Astrocyte of the cerebellum (primary cell): ENCODE measurements at regions not wholly inside any gene's neighbourhood (a gene's known extent, or its start where the extent isn't known, plus 50 kb on each side); places are given as distances from the start of the nearest gene placed in this dataset.

Source experiments
- DNase-seq: peaks from one replicate; pipeline ENCODE4 v3.0.0-alpha.2; 2011; ENCODE audit warnings: low read depth
- H3K4me3 ChIP-seq: 2 replicates; pipeline ENCODE4 v1.5.1; 2011; ENCODE audit warnings: mild to moderate bottlenecking, low read depth, low read length, moderate library complexity
- CTCF ChIP-seq: IDR thresholded peaks from 2 replicates; pipeline ENCODE4 v1.5.1; 2012; ENCODE audit warnings: low read length, low read depth, moderate library complexity, mild to moderate bottlenecking; ENCODE audit errors: missing control alignments
- in situ Hi-C: cut with HindIII; loops from 2 replicates; pipeline ENCODE4 v1.10.0; 2017; ENCODE audit warnings: low sequenced_read_pairs

- no peak for TF ChIP-seq CTCF
- DNase-seq = no peak
- in situ Hi-C loops = no loop called here
- H3K4me3 ChIP-seq = no peak overlapping the region
Observed at GRCh38 chr15:72861354-72861910, 77.9 kb upstream of the ADPGK start.

GRCh38 chr15:72859757-72860145 lies 76.2 kb upstream of the ADPGK start:
- no peak for TF ChIP-seq CTCF
- in situ Hi-C loops = no loop called here
- DNase-seq = no peak
- no peak overlapping the region for H3K4me3 ChIP-seq

- in situ Hi-C loops = no loop called here
- TF ChIP-seq CTCF = no peak
- H3K4me3 ChIP-seq = no peak overlapping the region
- DNase-seq = no peak
Observed at GRCh38 chr15:72859017-72859756, 75.6 kb upstream of the ADPGK start.

- TF ChIP-seq CTCF = no peak
- DNase-seq = no peak
- H3K4me3 ChIP-seq = no peak overlapping the region
- in situ Hi-C loops = no loop called here
Observed at GRCh38 chr15:72858205-72858604, 74.6 kb upstream of the ADPGK start.

GRCh38 chr15:72857331-72858063 lies 73.9 kb upstream of the ADPGK start:
- DNase-seq = no peak
- H3K4me3 ChIP-seq = no peak overlapping the region
- in situ Hi-C loops = no loop called here
- TF ChIP-seq CTCF = no peak

GRCh38 chr15:72856549-72857040 lies 73.0 kb upstream of the ADPGK start:
- no peak for TF ChIP-seq CTCF
- in situ Hi-C loops = no loop called here
- no peak for DNase-seq
- H3K4me3 ChIP-seq = no peak overlapping the region
